ENCODE measurements at regions not wholly inside any gene's neighbourhood (a gene's known extent, or its start where the extent isn't known, plus 50 kb on each side); places are given as distances from the start of the nearest gene placed in this dataset.

GRCh38 chr5:125837866-125838265 is 585.3 kb upstream of the GRAMD2B start:
- TF ChIP-seq CTCF (IDR thresholded peaks at IDR 0.05) (no peak), POLR2A (IDR thresholded peaks at IDR 0.05) (no peak)

All from lower leg skin (tissue), 3 donors.